GM23338 (cell line): ENCODE measurements at regions not wholly inside any gene's neighbourhood (a gene's known extent, or its start where the extent isn't known, plus 50 kb on each side); places are given as distances from the start of the nearest gene placed in this dataset.
"Not testable (repeated sequence)": the region's sequence is repeated elsewhere in the genome, so short reads cannot be mapped to it uniquely, and the experiment has no call there.

Experiments used
- ATAC-seq: fragments of 200-7000 bp; cut with Tn5 transposase; 3 replicates; pipeline ENCODE4 v1.9.1; 2020
- DNase-seq: peaks from one replicate; pipeline ENCODE4 v3.0.0-alpha.2; 2015; ENCODE audit warnings: low spot score
- H2AFZ ChIP-seq: fragments of 200-600 bp; sonication (generic); 2 replicates; pipeline ENCODE4 v1.8.0; 2016; ENCODE audit warnings: antibody characterized with exemption, mild to moderate bottlenecking, moderate library complexity
- H3F3A ChIP-seq: fragments of 200-600 bp; sonication (generic); replicated peaks from 2 replicates; pipeline ENCODE4 v1.8.0; 2017; ENCODE audit warnings: antibody characterized with exemption, mixed run types, low read depth
- H3K27ac ChIP-seq: fragments of 200-600 bp; sonication (generic); 2 replicates; pipeline ENCODE4 v1.6.1; 2016; ENCODE audit warnings: low read depth
- H3K27me3 ChIP-seq: fragments of 200-600 bp; sonication (generic); 2 replicates; pipeline ENCODE4 v1.8.0; 2016; ENCODE audit warnings: mild to moderate bottlenecking, mixed run types, moderate library complexity; ENCODE audit not compliant: insufficient read depth
- H3K36me3 ChIP-seq: fragments of 200-600 bp; sonication (generic); 2 replicates; pipeline ENCODE4 v1.8.0; 2016; ENCODE audit warnings: mild to moderate bottlenecking; ENCODE audit not compliant: insufficient read depth
- H3K4me1 ChIP-seq: fragments of 200-600 bp; sonication (generic); 2 replicates; pipeline ENCODE4 v1.8.0; 2016; ENCODE audit warnings: mild to moderate bottlenecking, moderate library complexity; ENCODE audit not compliant: insufficient read depth
- H3K4me2 ChIP-seq: fragments of 200-600 bp; sonication (generic); 2 replicates; pipeline ENCODE4 v1.7.1; 2017; ENCODE audit warnings: mixed run types
- H3K4me3 ChIP-seq: fragments of 200-600 bp; sonication (generic); 2 replicates; pipeline ENCODE4 v1.6.1; 2016; ENCODE audit warnings: mixed run types
- H3K79me2 ChIP-seq: fragments of 200-600 bp; sonication (generic); replicated peaks from 2 replicates; pipeline ENCODE4 v1.8.0; 2017; ENCODE audit warnings: mild to moderate bottlenecking; ENCODE audit not compliant: insufficient read depth
- H3K9me2 ChIP-seq: fragments of 200-600 bp; sonication (generic); 2 replicates; pipeline ENCODE4 v1.8.0; 2017; ENCODE audit not compliant: insufficient read depth
- H4K20me1 ChIP-seq: fragments of 200-600 bp; sonication (generic); replicated peaks from 2 replicates; pipeline ENCODE4 v1.8.0; 2017; ENCODE audit warnings: mild to moderate bottlenecking; ENCODE audit not compliant: insufficient read depth
- H3K27ac Mint-ChIP-seq: 2 replicates; pipeline ENCODE4 v1.8.0; 2020; ENCODE audit warnings: inconsistent platforms, mild to moderate bottlenecking, moderate library complexity, mixed read lengths
- H3K27me3 Mint-ChIP-seq: 3 replicates; pipeline ENCODE4 v1.8.0; 2022; ENCODE audit warnings: low read depth, mild to moderate bottlenecking, moderate library complexity, mixed read lengths, inconsistent platforms; ENCODE audit not compliant: insufficient read depth, poor library complexity
- H3K36me3 Mint-ChIP-seq: 3 replicates; pipeline ENCODE4 v1.8.0; 2021; ENCODE audit warnings: low read depth, mild to moderate bottlenecking, inconsistent platforms, moderate library complexity, mixed read lengths
- H3K4me1 Mint-ChIP-seq: 3 replicates; pipeline ENCODE4 v1.8.0; 2020; ENCODE audit warnings: mild to moderate bottlenecking, inconsistent platforms, mixed read lengths
- H3K4me3 Mint-ChIP-seq: 3 replicates; pipeline ENCODE4 v1.8.0; 2021; ENCODE audit warnings: moderate library complexity, mild to moderate bottlenecking, inconsistent platforms, mixed read lengths
- H3K9me3 Mint-ChIP-seq: 3 replicates; pipeline ENCODE4 v1.8.0; 2020; ENCODE audit warnings: moderate library complexity, mild to moderate bottlenecking, inconsistent platforms, mixed read lengths
- CREB1 ChIP-seq: fragments of 250-450 bp; sonication (Bioruptor Pico); IDR thresholded peaks from 2 replicates; pipeline ENCODE4 v1.5.0; 2020; ENCODE audit warnings: low read depth, mild to moderate bottlenecking, moderate library complexity
- CTCF ChIP-seq, 2 experiments: fragments of 200-600 bp in 1 of 2; sonication (generic) in 1 of 2; conservative IDR thresholded peaks; 2 replicates each; pipeline versions ENCODE4 v1.5.1 to v1.6.1; 2016 to 2017; ENCODE audit warnings: antibody characterized with exemption in 2 of 2, low read depth in 2 of 2, mild to moderate bottlenecking in 2 of 2, moderate library complexity in 1 of 2
- EZH2phosphoT487 ChIP-seq: fragments of 200-600 bp; sonication (generic); IDR thresholded peaks from one replicate; pipeline ENCODE4 v1.8.1; 2018; ENCODE audit warnings: antibody characterized with exemption; ENCODE audit not compliant: unreplicated experiment
- JUNB ChIP-seq: IDR thresholded peaks from one replicate; pipeline ENCODE4 v1.6.1; 2016; ENCODE audit warnings: antibody characterized with exemption; ENCODE audit not compliant: unreplicated experiment
- NANOG ChIP-seq: IDR thresholded peaks from 2 replicates; pipeline ENCODE4 v1.6.1; 2016; ENCODE audit warnings: antibody characterized with exemption, borderline replicate concordance
- POLR2AphosphoS5 ChIP-seq: IDR thresholded peaks from 2 replicates; pipeline ENCODE4 v1.6.1; 2016; ENCODE audit warnings: antibody characterized with exemption, low read depth
- REST ChIP-seq: IDR thresholded peaks from one replicate; pipeline ENCODE4 v1.6.1; 2018; ENCODE audit warnings: antibody characterized with exemption; ENCODE audit not compliant: unreplicated experiment
- STAT1 ChIP-seq: IDR thresholded peaks from one replicate; pipeline ENCODE4 v1.6.1; 2016; ENCODE audit warnings: antibody characterized with exemption; ENCODE audit not compliant: unreplicated experiment
- ZNF114 ChIP-seq: fragments of 250-450 bp; sonication (Bioruptor Pico); IDR thresholded peaks from 2 replicates; pipeline ENCODE4 v1.5.0; 2020; ENCODE audit warnings: mild to moderate bottlenecking, moderate library complexity
- ZNF331 ChIP-seq: fragments of 250-450 bp; sonication (Bioruptor Pico); IDR thresholded peaks from 2 replicates; pipeline ENCODE4 v1.5.0; 2020; ENCODE audit warnings: low read depth, mild to moderate bottlenecking, moderate library complexity

- not testable (repeated sequence) for H3K4me3 ChIP-seq, H3K27ac ChIP-seq, H3K4me1 ChIP-seq, H3K27me3 ChIP-seq, H3F3A ChIP-seq, DNase-seq, H3K79me2 ChIP-seq, H3K9me2 ChIP-seq, H3K4me2 ChIP-seq, ATAC-seq, H3K27me3 Mint-ChIP-seq, H3K4me3 Mint-ChIP-seq, H3K36me3 Mint-ChIP-seq, H2AFZ ChIP-seq, H3K4me1 Mint-ChIP-seq, H3K36me3 ChIP-seq, H3K9me3 Mint-ChIP-seq, H4K20me1 ChIP-seq, H3K27ac Mint-ChIP-seq
Measured at GRCh38 chr3:110440066-110440653, 631.5 kb upstream of the NECTIN3 start.

- Histone ChIP-seq H3K4me2 (no peak overlapping the region), H3K4me3 (no peak overlapping the region), H3K27me3 (no peaks in the 10 kb centered on the region), H3F3A (no peaks in the 10 kb centered on the region), H3K79me2 (no peaks in the 10 kb centered on the region), H2AFZ (no peak overlapping the region), H4K20me1 (no peaks in the 10 kb centered on the region), H3K36me3 (no peaks in the 10 kb centered on the region), H3K4me1 (no peaks in the 10 kb centered on the region), H3K27ac (no peak overlapping the region), H3K9me2 (peaks cover 13% of the 10 kb centered on the region; the same call in 1 of the 2 replicates)
- no peak overlapping the region for H3K27ac Mint-ChIP-seq
- TF ChIP-seq NANOG (no peak), STAT1 (no peak)
- H3K9me3 Mint-ChIP-seq: peaks cover 14% of the 10 kb centered on the region
- ATAC-seq (no peak), DNase-seq (no peak)
- no peaks in the 10 kb centered on the region for H3K27me3 Mint-ChIP-seq
- no peak overlapping the region for H3K4me3 Mint-ChIP-seq
- no peaks in the 10 kb centered on the region; the same call in 2 of the 3 replicates for H3K4me1 Mint-ChIP-seq
- H3K36me3 Mint-ChIP-seq: peaks cover 25% of the 10 kb centered on the region
Measured at GRCh38 chr3:110454066-110454465, 617.5 kb upstream of the NECTIN3 start.

- Histone ChIP-seq H3K4me1 (no peaks in the 10 kb centered on the region), H3K79me2 (no peaks in the 10 kb centered on the region), H3K27ac (no peak overlapping the region), H3F3A (no peaks in the 10 kb centered on the region), H3K27me3 (no peaks in the 10 kb centered on the region), H4K20me1 (no peaks in the 10 kb centered on the region), H2AFZ (no peak overlapping the region), H3K4me3 (no peak overlapping the region), H3K4me2 (no peak overlapping the region), H3K36me3 (no peaks in the 10 kb centered on the region), H3K9me2 (peaks cover 13% of the 10 kb centered on the region; the same call in 1 of the 2 replicates)
- H3K36me3 Mint-ChIP-seq: peaks cover 25% of the 10 kb centered on the region
- no peaks in the 10 kb centered on the region for H3K27me3 Mint-ChIP-seq
- DNase-seq (no peak), ATAC-seq (no peak)
- no peak overlapping the region for H3K27ac Mint-ChIP-seq
- peaks cover 14% of the 10 kb centered on the region for H3K9me3 Mint-ChIP-seq
- no peaks in the 10 kb centered on the region; the same call in 2 of the 3 replicates for H3K4me1 Mint-ChIP-seq
- H3K4me3 Mint-ChIP-seq: no peak overlapping the region
- TF ChIP-seq JUNB (no peak), CREB1 (no peak), REST (no peak), NANOG (no peak), POLR2AphosphoS5 (no peak), ZNF331 (CRISPR knock-in tag) (no peak), ZNF114 (CRISPR knock-in tag) (no peak), CTCF (conservative IDR thresholded peaks at IDR 0.05; ENCODE audit: low read depth in 2 of 2) (no peak), EZH2phosphoT487 (no peak)
Measured at GRCh38 chr3:110456001-110456400, 615.6 kb upstream of the NECTIN3 start.
